ENCODE measurements at regions not wholly inside any gene's neighbourhood (a gene's known extent, or its start where the extent isn't known, plus 50 kb on each side); places are given as distances from the start of the nearest gene placed in this dataset.
"Not testable (repeated sequence)": the region's sequence is repeated elsewhere in the genome, so short reads cannot be mapped to it uniquely, and the experiment has no call there.

GRCh38 chr1:109857702-109858101, 52.9 kb upstream of the CSF1 start:
- H3K9me3 ChIP-seq (ENCODE audit: control insufficient read depth in 2 of 3, low read length in 3 of 3); H3K4me1 ChIP-seq (ENCODE audit: control insufficient read depth in 2 of 2, insufficient read depth in 2 of 2, low read length in 2 of 2); H3K27ac ChIP-seq (ENCODE audit: low read depth, low read length); H3K27ac Mint-ChIP-seq; H3K36me3 ChIP-seq (ENCODE audit: control insufficient read depth in 2 of 3, insufficient read depth in 3 of 3, low read length in 3 of 3); ATAC-seq; DNase-seq; H3K4me3 ChIP-seq (ENCODE audit: low read length); intact Hi-C loops (cut with micrococcal nuclease); H3K27me3 ChIP-seq (ENCODE audit: control insufficient read depth in 2 of 2, insufficient read depth in 2 of 2, low read length in 2 of 2); POLR2A ChIA-PET; H3K4me3 Mint-ChIP-seq: not testable (repeated sequence)
- peaks cover 0 to 18% (median 9%) of the 10 kb centered on the region in 5 donors for H3K27me3 Mint-ChIP-seq
- H3K36me3 Mint-ChIP-seq, result peaks cover 0 to 14% (median 0%) of the 10 kb centered on the region in 5 donors
- CTCF ChIA-PET, result interaction anchor here (1.3 kb wide), 1 partner anchor 127 kb away, joined by 3 read pairs; the partner anchor contains the start of gene AHCYL1
- H3K9me3 Mint-ChIP-seq, result peaks cover 0 to 24% (median 5%) of the 10 kb centered on the region in 11 donors
- peaks cover 0 to 11% (median 0%) of the 10 kb centered on the region in 7 donors for H3K4me1 Mint-ChIP-seq

- H3K9me3 ChIP-seq (ENCODE audit: control insufficient read depth in 2 of 3, low read length in 3 of 3); H3K27ac Mint-ChIP-seq; H3K4me3 Mint-ChIP-seq; H3K27me3 ChIP-seq (ENCODE audit: control insufficient read depth in 2 of 2, insufficient read depth in 2 of 2, low read length in 2 of 2); H3K36me3 ChIP-seq (ENCODE audit: control insufficient read depth in 2 of 3, insufficient read depth in 3 of 3, low read length in 3 of 3); H3K27ac ChIP-seq (ENCODE audit: low read depth, low read length); intact Hi-C loops (cut with micrococcal nuclease); ATAC-seq; POLR2A ChIA-PET; H3K4me3 ChIP-seq (ENCODE audit: low read length); DNase-seq; CTCF ChIA-PET; H3K4me1 ChIP-seq (ENCODE audit: control insufficient read depth in 2 of 2, insufficient read depth in 2 of 2, low read length in 2 of 2): not testable (repeated sequence)
- Mint-ChIP-seq H3K27me3 (peaks cover 0 to 16% (median 9%) of the 10 kb centered on the region in 5 donors), H3K9me3 (peaks cover 0 to 18% (median 5%) of the 10 kb centered on the region in 11 donors), H3K36me3 (peaks cover 0 to 14% (median 0%) of the 10 kb centered on the region in 5 donors), H3K4me1 (peaks cover 0 to 11% (median 0%) of the 10 kb centered on the region in 7 donors)
Measured at GRCh38 chr1:109855986-109856385, 54.7 kb upstream of the CSF1 start.

DNA sequence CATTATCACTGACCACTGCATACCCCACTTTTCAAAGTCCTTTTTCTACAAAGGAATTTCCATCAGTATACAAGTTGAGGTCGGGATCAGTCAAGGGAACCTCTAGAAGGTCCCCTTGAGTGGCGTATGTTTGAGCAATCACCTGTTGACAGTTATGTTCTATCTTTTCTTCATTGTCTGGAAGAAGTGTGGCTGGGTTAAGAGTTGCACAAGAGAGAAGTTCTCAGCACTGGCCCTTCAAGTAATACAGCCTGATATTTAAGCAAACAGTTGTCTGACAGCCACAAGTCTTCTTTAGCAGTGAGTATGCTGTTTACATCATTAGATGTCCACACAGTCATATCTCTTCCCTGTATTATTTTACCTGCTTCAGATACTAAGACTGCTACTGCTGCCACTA, 56.7 kb upstream of the CSF1 start:
- not testable (repeated sequence) for H3K4me3 Mint-ChIP-seq, H3K9me3 Mint-ChIP-seq

DNA sequence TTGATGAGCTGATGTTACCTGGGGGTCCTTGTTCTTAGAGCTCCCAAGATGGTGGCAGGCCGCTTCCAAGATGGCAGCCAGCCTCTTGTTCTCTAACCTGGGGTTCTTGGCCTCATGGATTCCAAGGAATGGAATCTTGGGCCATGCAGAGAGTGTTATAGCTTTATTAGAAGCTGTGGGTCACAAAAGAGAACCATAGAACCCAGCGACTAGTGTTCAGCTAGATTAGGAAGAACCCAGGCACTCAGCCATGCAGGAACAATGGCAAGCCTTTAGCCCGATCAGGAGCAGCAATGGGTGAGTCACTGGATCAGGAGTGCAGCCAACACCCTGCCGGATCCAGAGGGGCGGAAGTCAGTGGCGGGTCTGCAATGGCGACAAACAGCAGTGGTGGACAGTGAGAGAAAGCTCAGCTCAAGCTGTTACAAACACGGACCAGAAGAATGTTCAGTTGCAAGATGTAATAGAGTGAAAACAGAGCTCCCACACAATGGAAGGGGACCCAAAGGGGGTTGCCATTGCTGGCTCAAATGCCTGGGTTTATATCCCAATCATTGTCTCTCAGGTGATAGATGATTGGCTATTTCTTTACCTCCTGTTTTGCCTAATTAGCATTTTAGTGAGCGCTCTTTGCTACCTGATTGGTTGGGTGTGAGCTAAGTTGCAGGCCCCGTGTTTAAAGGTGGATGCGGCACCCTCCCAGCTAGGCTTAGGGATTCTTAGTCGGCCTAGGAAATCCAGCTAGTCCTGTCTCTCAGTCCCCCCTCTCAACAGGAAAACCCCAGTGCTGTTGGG, 58.2 kb upstream of the CSF1 start:
- ATAC-seq; H3K4me3 Mint-ChIP-seq; H3K9me3 ChIP-seq (ENCODE audit: control insufficient read depth in 2 of 3, low read length in 3 of 3); H3K4me1 ChIP-seq (ENCODE audit: control insufficient read depth in 2 of 2, insufficient read depth in 2 of 2, low read length in 2 of 2); H3K27me3 ChIP-seq (ENCODE audit: control insufficient read depth in 2 of 2, insufficient read depth in 2 of 2, low read length in 2 of 2); H3K27ac Mint-ChIP-seq; POLR2A ChIA-PET; H3K27me3 Mint-ChIP-seq; H3K36me3 Mint-ChIP-seq; H3K36me3 ChIP-seq (ENCODE audit: control insufficient read depth in 2 of 3, insufficient read depth in 3 of 3, low read length in 3 of 3); H3K4me3 ChIP-seq (ENCODE audit: low read length); intact Hi-C loops (cut with micrococcal nuclease); DNase-seq; H3K9me3 Mint-ChIP-seq; H3K4me1 Mint-ChIP-seq; CTCF ChIA-PET; H3K27ac ChIP-seq (ENCODE audit: low read depth, low read length): not testable (repeated sequence)

More for the DNA sequence above, 56.7 kb upstream of the CSF1 start:
- ATAC-seq; H3K36me3 Mint-ChIP-seq; H3K36me3 ChIP-seq (ENCODE audit: control insufficient read depth in 2 of 3, insufficient read depth in 3 of 3, low read length in 3 of 3); intact Hi-C loops (cut with micrococcal nuclease); CTCF ChIA-PET; POLR2A ChIA-PET; H3K27ac ChIP-seq (ENCODE audit: low read depth, low read length); H3K27me3 ChIP-seq (ENCODE audit: control insufficient read depth in 2 of 2, insufficient read depth in 2 of 2, low read length in 2 of 2); H3K4me1 ChIP-seq (ENCODE audit: control insufficient read depth in 2 of 2, insufficient read depth in 2 of 2, low read length in 2 of 2); H3K27ac Mint-ChIP-seq; H3K4me1 Mint-ChIP-seq; H3K9me3 ChIP-seq (ENCODE audit: control insufficient read depth in 2 of 3, low read length in 3 of 3); DNase-seq; H3K4me3 ChIP-seq (ENCODE audit: low read length): not testable (repeated sequence)
- H3K27me3 Mint-ChIP-seq, result peaks cover 0 to 11% (median 4%) of the 10 kb centered on the region in 5 donors

DNA sequence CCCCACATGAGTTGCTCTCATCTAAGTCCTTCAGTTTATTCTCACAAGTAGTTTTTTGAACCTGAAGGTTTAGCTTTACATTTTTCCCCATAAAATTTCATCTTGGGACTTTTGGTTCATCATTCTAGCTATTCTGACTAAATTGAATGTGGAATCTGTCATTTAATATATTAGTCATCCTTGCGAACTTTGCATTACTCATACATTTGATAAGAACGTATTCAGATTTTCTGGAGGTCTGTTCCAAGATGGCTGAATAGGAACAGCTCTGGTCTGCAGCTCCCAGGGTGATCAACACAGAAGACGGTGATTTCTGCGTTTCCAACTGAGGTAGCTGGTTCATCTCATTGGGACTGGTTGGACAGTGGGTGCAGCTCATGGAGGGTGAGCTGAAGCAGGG, 59.8 kb upstream of the CSF1 start:
- intact Hi-C loops (cut with micrococcal nuclease), result no loop called here
- no peak overlapping the region for H3K27ac ChIP-seq (ENCODE audit: low read depth, low read length)
- no peaks in the 10 kb centered on the region for H3K36me3 ChIP-seq (ENCODE audit: control insufficient read depth in 2 of 3, insufficient read depth in 3 of 3, low read length in 3 of 3)
- DNase-seq (no peak), ATAC-seq (no peak)
- H3K4me3 ChIP-seq (ENCODE audit: low read length), result no peak overlapping the region
- no peak overlapping the region for H3K27ac Mint-ChIP-seq
- H3K4me3 Mint-ChIP-seq, result no peak overlapping the region
- peaks cover 0 to 3% (median 0%) of the 10 kb centered on the region in 7 donors for H3K4me1 Mint-ChIP-seq
- H3K27me3 Mint-ChIP-seq, result no peaks in the 10 kb centered on the region
- H3K9me3 ChIP-seq (ENCODE audit: control insufficient read depth in 2 of 3, low read length in 3 of 3), result no peaks in the 10 kb centered on the region
- H3K9me3 Mint-ChIP-seq, result no peaks in the 10 kb centered on the region
- H3K27me3 ChIP-seq (ENCODE audit: control insufficient read depth in 2 of 2, insufficient read depth in 2 of 2, low read length in 2 of 2), result no peaks in the 10 kb centered on the region
- ChIA-PET POLR2A (no interaction called here), CTCF (interaction anchor here (0.7 to 1.6 kb wide), 2 partner anchors 20 to 74 kb away, joined by 3 to 5 read pairs; no protein-coding TSS in a partner anchor)
- no peaks in the 10 kb centered on the region for H3K4me1 ChIP-seq (ENCODE audit: control insufficient read depth in 2 of 2, insufficient read depth in 2 of 2, low read length in 2 of 2)
- H3K36me3 Mint-ChIP-seq, result no peaks in the 10 kb centered on the region

DNA sequence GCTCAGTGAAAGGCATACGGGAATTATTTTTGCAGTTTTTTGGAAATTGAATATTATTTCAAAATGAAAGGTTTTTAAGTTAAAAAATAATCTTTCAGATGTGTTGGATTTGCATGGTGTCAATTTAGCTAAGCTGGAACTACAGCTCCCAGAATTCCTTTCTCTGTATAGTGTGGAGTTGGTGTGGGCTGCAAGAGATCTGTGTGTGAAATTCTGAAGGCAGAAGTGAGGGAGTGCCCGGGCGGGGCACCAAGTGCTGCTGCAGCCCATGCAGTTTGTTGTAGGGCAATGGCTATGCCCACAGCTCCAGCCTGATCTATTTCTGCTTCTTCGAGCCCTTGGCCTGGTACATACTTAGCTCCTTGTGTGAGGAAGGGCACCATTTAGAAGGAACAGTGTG, 60.5 kb upstream of the CSF1 start:
- Mint-ChIP-seq H3K27ac (no peak overlapping the region), H3K4me1 (peaks cover 0 to 3% (median 0%) of the 10 kb centered on the region in 7 donors), H3K9me3 (no peaks in the 10 kb centered on the region), H3K36me3 (no peaks in the 10 kb centered on the region), H3K27me3 (no peaks in the 10 kb centered on the region), H3K4me3 (no peak overlapping the region)
- Histone ChIP-seq H3K9me3 (ENCODE audit: control insufficient read depth in 2 of 3, low read length in 3 of 3) (no peaks in the 10 kb centered on the region), H3K27me3 (ENCODE audit: control insufficient read depth in 2 of 2, insufficient read depth in 2 of 2, low read length in 2 of 2) (no peaks in the 10 kb centered on the region), H3K36me3 (ENCODE audit: control insufficient read depth in 2 of 3, insufficient read depth in 3 of 3, low read length in 3 of 3) (no peaks in the 10 kb centered on the region), H3K4me1 (ENCODE audit: control insufficient read depth in 2 of 2, insufficient read depth in 2 of 2, low read length in 2 of 2) (no peaks in the 10 kb centered on the region), H3K27ac (ENCODE audit: low read depth, low read length) (no peak overlapping the region), H3K4me3 (ENCODE audit: low read length) (no peak overlapping the region)
- intact Hi-C loops (cut with micrococcal nuclease), result no loop called here
- CTCF ChIA-PET, result interaction anchor here (0.7 to 1.6 kb wide), 2 partner anchors 20 to 73 kb away, joined by 3 to 5 read pairs; no protein-coding TSS in a partner anchor
- POLR2A ChIA-PET, result no interaction called here
- DNase-seq (no peak), ATAC-seq (no peak)

DNA sequence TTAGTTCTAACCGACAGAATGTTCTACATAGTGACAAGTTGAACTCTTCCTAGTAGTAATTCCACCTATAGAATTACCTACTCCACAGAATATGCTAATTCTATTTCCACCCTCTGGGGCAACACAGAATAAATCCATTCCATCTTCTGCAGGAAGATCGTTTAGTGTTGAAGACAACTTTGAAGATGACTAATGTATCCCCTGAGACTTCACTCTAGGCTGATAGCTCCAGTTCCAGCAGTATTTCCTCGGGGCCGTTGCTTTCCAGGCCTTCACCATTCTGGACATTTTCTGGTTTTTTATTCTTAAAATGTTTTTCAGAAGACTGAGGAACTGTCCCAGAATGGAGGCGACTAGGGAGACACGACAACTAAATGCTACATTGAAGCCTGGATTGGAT, 61.0 kb upstream of the CSF1 start:
- peaks cover 0 to 4% (median 0%) of the 10 kb centered on the region in 7 donors for H3K4me1 Mint-ChIP-seq
- no peak for DNase-seq
- intact Hi-C loops (cut with micrococcal nuclease), result loop anchor here in 1 of 2 donors (5.0 kb wide), 1 partner anchor 37 kb away; no protein-coding TSS in a partner anchor
- no peaks in the 10 kb centered on the region for H3K36me3 ChIP-seq (ENCODE audit: control insufficient read depth in 2 of 3, insufficient read depth in 3 of 3, low read length in 3 of 3)
- H3K4me3 Mint-ChIP-seq, result no peak overlapping the region
- no peak overlapping the region for H3K4me3 ChIP-seq (ENCODE audit: low read length)
- H3K27ac Mint-ChIP-seq, result no peak overlapping the region
- ChIA-PET POLR2A (no interaction called here), CTCF (interaction anchor here (1.6 kb wide), 1 partner anchor 73 kb away, joined by 5 read pairs; no protein-coding TSS in a partner anchor)
- H3K27ac ChIP-seq (ENCODE audit: low read depth, low read length), result no peak overlapping the region
- no peaks in the 10 kb centered on the region for H3K9me3 ChIP-seq (ENCODE audit: control insufficient read depth in 2 of 3, low read length in 3 of 3)
- H3K27me3 Mint-ChIP-seq, result peaks cover 0 to 1% (median 0%) of the 10 kb centered on the region in 5 donors
- no peak for ATAC-seq
- peaks cover 0 to under 1% (median 0%) of the 10 kb centered on the region in 5 donors for H3K36me3 Mint-ChIP-seq
- peaks cover 0 to 1% (median 0%) of the 10 kb centered on the region in 11 donors for H3K9me3 Mint-ChIP-seq
- H3K4me1 ChIP-seq (ENCODE audit: control insufficient read depth in 2 of 2, insufficient read depth in 2 of 2, low read length in 2 of 2), result no peaks in the 10 kb centered on the region
- no peaks in the 10 kb centered on the region for H3K27me3 ChIP-seq (ENCODE audit: control insufficient read depth in 2 of 2, insufficient read depth in 2 of 2, low read length in 2 of 2)
